ENCODE measurements at regions not wholly inside any gene's neighbourhood (a gene's known extent, or its start where the extent isn't known, plus 50 kb on each side); places are given as distances from the start of the nearest gene placed in this dataset.

- Histone ChIP-seq H3K27me3 (ENCODE audit: insufficient read depth, low read length) (no peaks in the 10 kb centered on the region), H3K79me2 (ENCODE audit: insufficient read depth, low read length) (no peaks in the 10 kb centered on the region), H3K9me3 (ENCODE audit: low read length) (no peaks in the 10 kb centered on the region), H3K9me2 (ENCODE audit: low read depth, low read length) (no peaks in the 10 kb centered on the region), H4K20me1 (ENCODE audit: insufficient read depth, low read length) (no peaks in the 10 kb centered on the region), H3F3A (ENCODE audit: insufficient read depth, low read length) (no peaks in the 10 kb centered on the region), H3K36me3 (ENCODE audit: insufficient read depth, low read length) (no peaks in the 10 kb centered on the region), H3K4me1 (ENCODE audit: insufficient read depth, low read length, severe bottlenecking) (no peaks in the 10 kb centered on the region), H3K9ac (ENCODE audit: low read length) (no peak overlapping the region), H3K4me2 (ENCODE audit: low read length) (no peak overlapping the region), H3K4me3 (ENCODE audit: low read depth, low read length, poor library complexity, severe bottlenecking) (no peak overlapping the region), H3K27ac (ENCODE audit: low read depth, low read length, poor library complexity, severe bottlenecking) (no peak overlapping the region), H2AFZ (ENCODE audit: low read length) (no peak overlapping the region)
- TF ChIP-seq EZH2 (IDR thresholded peaks at IDR 0.05; ENCODE audit: borderline replicate concordance, low read length): no peak
- TF ChIP-seq, protein P1, sequence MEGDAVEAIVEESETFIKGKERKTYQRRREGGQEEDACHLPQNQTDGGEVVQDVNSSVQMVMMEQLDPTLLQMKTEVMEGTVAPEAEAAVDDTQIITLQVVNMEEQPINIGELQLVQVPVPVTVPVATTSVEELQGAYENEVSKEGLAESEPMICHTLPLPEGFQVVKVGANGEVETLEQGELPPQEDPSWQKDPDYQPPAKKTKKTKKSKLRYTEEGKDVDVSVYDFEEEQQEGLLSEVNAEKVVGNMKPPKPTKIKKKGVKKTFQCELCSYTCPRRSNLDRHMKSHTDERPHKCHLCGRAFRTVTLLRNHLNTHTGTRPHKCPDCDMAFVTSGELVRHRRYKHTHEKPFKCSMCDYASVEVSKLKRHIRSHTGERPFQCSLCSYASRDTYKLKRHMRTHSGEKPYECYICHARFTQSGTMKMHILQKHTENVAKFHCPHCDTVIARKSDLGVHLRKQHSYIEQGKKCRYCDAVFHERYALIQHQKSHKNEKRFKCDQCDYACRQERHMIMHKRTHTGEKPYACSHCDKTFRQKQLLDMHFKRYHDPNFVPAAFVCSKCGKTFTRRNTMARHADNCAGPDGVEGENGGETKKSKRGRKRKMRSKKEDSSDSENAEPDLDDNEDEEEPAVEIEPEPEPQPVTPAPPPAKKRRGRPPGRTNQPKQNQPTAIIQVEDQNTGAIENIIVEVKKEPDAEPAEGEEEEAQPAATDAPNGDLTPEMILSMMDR (IDR thresholded peaks at IDR 0.05; ENCODE audit: low read length): no peak
These were observed 219.1 kb upstream of the AMOT start for GRCh38 chrX:113059714-113060113.

DNA sequence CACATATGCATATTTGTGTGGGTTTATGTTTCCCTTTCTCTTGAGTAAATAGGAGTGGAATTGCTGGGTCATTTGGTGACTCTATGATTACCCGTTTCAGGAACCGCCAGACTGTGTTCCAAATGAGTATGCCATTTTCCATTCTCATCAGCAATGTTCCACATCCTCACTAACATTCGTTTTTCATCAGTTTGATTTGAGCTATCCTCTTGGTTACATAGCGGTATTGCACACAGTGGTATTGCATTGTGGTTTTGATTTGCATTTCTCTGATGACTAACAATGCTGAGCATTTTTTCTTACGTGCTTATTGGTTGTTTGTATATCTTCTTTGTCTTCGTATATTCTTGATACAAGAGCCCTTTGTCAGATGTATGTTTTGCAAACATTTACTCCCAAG is 218.0 kb upstream of the AMOT start:
- no peaks in the 10 kb centered on the region for H3K79me2 ChIP-seq (ENCODE audit: insufficient read depth, low read length)
- H3K27me3 ChIP-seq (ENCODE audit: insufficient read depth, low read length): no peaks in the 10 kb centered on the region
- no peaks in the 10 kb centered on the region for H3K36me3 ChIP-seq (ENCODE audit: insufficient read depth, low read length)
- no peaks in the 10 kb centered on the region for H3K9me2 ChIP-seq (ENCODE audit: low read depth, low read length)
- H3K9ac ChIP-seq (ENCODE audit: low read length): no peak overlapping the region
- no peaks in the 10 kb centered on the region for H4K20me1 ChIP-seq (ENCODE audit: insufficient read depth, low read length)
- H2AFZ ChIP-seq (ENCODE audit: low read length): no peak overlapping the region
- no peaks in the 10 kb centered on the region for H3F3A ChIP-seq (ENCODE audit: insufficient read depth, low read length)
- H3K4me2 ChIP-seq (ENCODE audit: low read length): no peak overlapping the region
- H3K4me3 ChIP-seq (ENCODE audit: low read depth, low read length, poor library complexity, severe bottlenecking): no peak overlapping the region
- H3K9me3 ChIP-seq (ENCODE audit: low read length): no peaks in the 10 kb centered on the region
- H3K27ac ChIP-seq (ENCODE audit: low read depth, low read length, poor library complexity, severe bottlenecking): no peak overlapping the region
- no peak for TF ChIP-seq EZH2 (IDR thresholded peaks at IDR 0.05; ENCODE audit: borderline replicate concordance, low read length)
- TF ChIP-seq, protein P1 (IDR thresholded peaks at IDR 0.05; ENCODE audit: low read length): no peak
- H3K4me1 ChIP-seq (ENCODE audit: insufficient read depth, low read length, severe bottlenecking): no peaks in the 10 kb centered on the region

- H3K9ac ChIP-seq (ENCODE audit: low read length): no peak overlapping the region
- no peaks in the 10 kb centered on the region for H4K20me1 ChIP-seq (ENCODE audit: insufficient read depth, low read length)
- no peaks in the 10 kb centered on the region for H3K9me2 ChIP-seq (ENCODE audit: low read depth, low read length)
- TF ChIP-seq, protein P1 (IDR thresholded peaks at IDR 0.05; ENCODE audit: low read length): no peak
- TF ChIP-seq EZH2 (IDR thresholded peaks at IDR 0.05; ENCODE audit: borderline replicate concordance, low read length): no peak
- H3K27me3 ChIP-seq (ENCODE audit: insufficient read depth, low read length): no peaks in the 10 kb centered on the region
- H3K27ac ChIP-seq (ENCODE audit: low read depth, low read length, poor library complexity, severe bottlenecking): no peak overlapping the region
- no peak overlapping the region for H2AFZ ChIP-seq (ENCODE audit: low read length)
- H3F3A ChIP-seq (ENCODE audit: insufficient read depth, low read length): no peaks in the 10 kb centered on the region
- no peaks in the 10 kb centered on the region for H3K9me3 ChIP-seq (ENCODE audit: low read length)
- no peak overlapping the region for H3K4me2 ChIP-seq (ENCODE audit: low read length)
- H3K4me1 ChIP-seq (ENCODE audit: insufficient read depth, low read length, severe bottlenecking): no peaks in the 10 kb centered on the region
- H3K79me2 ChIP-seq (ENCODE audit: insufficient read depth, low read length): no peaks in the 10 kb centered on the region
- H3K36me3 ChIP-seq (ENCODE audit: insufficient read depth, low read length): no peaks in the 10 kb centered on the region
- H3K4me3 ChIP-seq (ENCODE audit: low read depth, low read length, poor library complexity, severe bottlenecking): no peak overlapping the region
These were observed 208.3 kb upstream of the AMOT start for GRCh38 chrX:113048896-113049295.

Measured in OCI-LY1 (cell line).